Mesendoderm (in vitro differentiated cells): ENCODE measurements at regions not wholly inside any gene's neighbourhood (a gene's known extent, or its start where the extent isn't known, plus 50 kb on each side); places are given as distances from the start of the nearest gene placed in this dataset.

Source experiments
- DNase-seq: peaks from one replicate; pipeline ENCODE4 v3.0.0; 2013
- H2AK5ac ChIP-seq: 2 replicates; pipeline ENCODE4 v1.6.1; 2013; ENCODE audit warnings: low read length, inconsistent platforms
- H2BK120ac ChIP-seq: 2 replicates; pipeline ENCODE4 v1.6.1; 2013; ENCODE audit warnings: low read depth, mild to moderate bottlenecking, low read length, moderate library complexity, mixed read lengths
- H2BK15ac ChIP-seq: replicated peaks from 2 replicates; pipeline ENCODE4 v1.6.1; 2013; ENCODE audit warnings: low read depth, mild to moderate bottlenecking, moderate library complexity
- H2BK5ac ChIP-seq: 2 replicates; pipeline ENCODE4 v1.6.1; 2013; ENCODE audit warnings: low read length, inconsistent platforms
- H3K18ac ChIP-seq: 2 replicates; pipeline ENCODE4 v1.6.1; 2013; ENCODE audit warnings: mild to moderate bottlenecking, low read length, mixed read lengths
- H3K23ac ChIP-seq: one replicate; pipeline ENCODE4 v1.6.1; 2013; ENCODE audit warnings: low read length
- H3K27ac ChIP-seq: 2 replicates; pipeline ENCODE4 v1.5.1; 2013; ENCODE audit warnings: low read depth, mild to moderate bottlenecking, inconsistent platforms, low read length, moderate library complexity
- H3K27me3 ChIP-seq: 2 replicates; pipeline ENCODE4 v1.6.1; 2013; ENCODE audit warnings: low read length, control low read depth, mild to moderate bottlenecking, inconsistent platforms; ENCODE audit not compliant: insufficient read depth, poor library complexity
- H3K36me3 ChIP-seq: 2 replicates; pipeline ENCODE4 v1.6.1; 2013; ENCODE audit warnings: low read length, inconsistent platforms; ENCODE audit not compliant: control insufficient read depth, insufficient read depth
- H3K4ac ChIP-seq: one replicate; pipeline ENCODE4 v1.6.1; 2013; ENCODE audit warnings: low read depth, mild to moderate bottlenecking, low read length, moderate library complexity
- H3K4me1 ChIP-seq: 2 replicates; pipeline ENCODE4 v1.6.1; 2013; ENCODE audit warnings: low read depth, low read length, inconsistent platforms; ENCODE audit not compliant: control insufficient read depth
- H3K4me2 ChIP-seq: 2 replicates; pipeline ENCODE4 v1.6.1; 2013; ENCODE audit warnings: low read length
- H3K4me3 ChIP-seq: 2 replicates; pipeline ENCODE4 v1.5.1; 2013; ENCODE audit warnings: mild to moderate bottlenecking, low read length
- H3K56ac ChIP-seq: one replicate; pipeline ENCODE4 v1.6.1; 2013; ENCODE audit warnings: low read length
- H3K79me1 ChIP-seq: 2 replicates; pipeline ENCODE4 v1.6.1; 2013; ENCODE audit warnings: low read length, inconsistent platforms
- H3K79me2 ChIP-seq: 2 replicates; pipeline ENCODE4 v1.6.1; 2013; ENCODE audit warnings: mild to moderate bottlenecking, low read length; ENCODE audit not compliant: control insufficient read depth, insufficient read depth
- H3K9ac ChIP-seq: 2 replicates; pipeline ENCODE4 v1.6.1; 2013; ENCODE audit warnings: low read length, inconsistent platforms
- H4K5ac ChIP-seq: one replicate; pipeline ENCODE4 v1.6.1; 2013; ENCODE audit warnings: low read length
- H4K8ac ChIP-seq: one replicate; pipeline ENCODE4 v1.6.1; 2013; ENCODE audit warnings: low read depth, mild to moderate bottlenecking, control low read depth, low read length, moderate library complexity
- WGBS: extraction: QIAGEN DNeasy Blood & Tissue Kit; methylation state at CpG from one replicate; pipeline ENCODE4 v1.1.7; 2013; ENCODE audit warnings: low lambda C conversion rate, missing lambda C conversion rate; ENCODE audit not compliant: insufficient coverage; ENCODE audit errors: extremely low coverage; 5-methylcytosine and 5-hydroxymethylcytosine counted together

GRCh38 chr15:24899795-24900194 is 55.0 kb upstream of the SNRPN start:
- Histone ChIP-seq H3K56ac (peak overlapping the region; percentile 67), H2AK5ac (peak overlapping the region; percentile 72), H3K9ac (no peak overlapping the region), H3K4ac (no peak overlapping the region), H4K5ac (peak overlapping the region; percentile 66), H4K8ac (no peak overlapping the region), H3K18ac (peak overlapping the region; percentile 77), H2BK15ac (no peak overlapping the region), H3K4me1 (peaks cover 1% of the 10 kb centered on the region), H3K36me3 (no peaks in the 10 kb centered on the region), H2BK5ac (peak overlapping the region; percentile 95), H3K23ac (no peak overlapping the region), H2BK120ac (peak overlapping the region; percentile 83), H3K79me1 (no peaks in the 10 kb centered on the region), H3K4me2 (no peak overlapping the region), H3K27me3 (no peaks in the 10 kb centered on the region), H3K4me3 (no peak overlapping the region), H3K79me2 (no peaks in the 10 kb centered on the region), H3K27ac (peak overlapping the region; percentile 45)
- no peak for DNase-seq
- whole genome bisulfite sequencing = no CpG with 5 or more reads among the region's 2 CpGs

GRCh38 chr15:24901409-24901808 is 53.4 kb upstream of the SNRPN start:
- peaks cover 1% of the 10 kb centered on the region for H3K4me1 ChIP-seq
- H3K9ac ChIP-seq = no peak overlapping the region
- no peaks in the 10 kb centered on the region for H3K79me2 ChIP-seq
- no peak overlapping the region for H3K56ac ChIP-seq
- H3K18ac ChIP-seq = no peak overlapping the region
- H3K27me3 ChIP-seq = no peaks in the 10 kb centered on the region
- no peak overlapping the region for H3K4me2 ChIP-seq
- no peak overlapping the region for H4K8ac ChIP-seq
- H2AK5ac ChIP-seq = no peak overlapping the region
- no peak overlapping the region for H4K5ac ChIP-seq
- no peak for DNase-seq
- H2BK120ac ChIP-seq = no peak overlapping the region
- H3K79me1 ChIP-seq = no peaks in the 10 kb centered on the region
- H3K4me3 ChIP-seq = no peak overlapping the region
- no peak overlapping the region for H3K4ac ChIP-seq
- H3K27ac ChIP-seq = no peak overlapping the region
- H3K23ac ChIP-seq = no peak overlapping the region
- no CpG with 5 or more reads among the region's 3 CpGs for WGBS
- no peaks in the 10 kb centered on the region for H3K36me3 ChIP-seq
- H2BK5ac ChIP-seq = no peak overlapping the region
- no peak overlapping the region for H2BK15ac ChIP-seq
